ENCODE measurements at regions not wholly inside any gene's neighbourhood (a gene's known extent, or its start where the extent isn't known, plus 50 kb on each side); places are given as distances from the start of the nearest gene placed in this dataset.

DNA sequence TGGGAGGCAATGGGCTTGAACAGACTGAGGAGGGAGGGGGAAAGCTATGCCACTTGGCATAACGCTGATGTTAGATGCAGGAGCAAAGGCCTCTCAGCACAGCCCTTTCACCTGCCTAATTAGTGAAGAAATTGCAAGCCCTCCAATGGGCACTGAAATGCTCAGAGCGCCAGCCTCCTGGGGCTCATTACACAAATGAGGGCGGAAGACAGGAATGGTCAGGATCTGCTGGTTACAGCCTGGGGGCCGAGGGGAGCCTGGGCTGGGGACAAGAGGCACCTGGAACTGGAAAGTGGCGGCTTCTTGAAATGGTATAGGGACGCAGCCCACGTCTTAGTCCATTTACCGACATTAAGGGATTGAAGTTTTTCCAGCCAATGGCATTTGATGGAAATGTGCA lies 50.2 kb upstream of the PLET1 start:
- Histone ChIP-seq H3K4me1 (ENCODE audit: control insufficient read depth, insufficient read depth, low read length) (no peaks in the 10 kb centered on the region), H3K27ac (ENCODE audit: insufficient read depth, low read depth, low read length, poor library complexity, severe bottlenecking) (no peak overlapping the region)
- 83 to 84% methylated on average over 8 of the region's 8 CpGs for WGBS, 2 experiments

DNA sequence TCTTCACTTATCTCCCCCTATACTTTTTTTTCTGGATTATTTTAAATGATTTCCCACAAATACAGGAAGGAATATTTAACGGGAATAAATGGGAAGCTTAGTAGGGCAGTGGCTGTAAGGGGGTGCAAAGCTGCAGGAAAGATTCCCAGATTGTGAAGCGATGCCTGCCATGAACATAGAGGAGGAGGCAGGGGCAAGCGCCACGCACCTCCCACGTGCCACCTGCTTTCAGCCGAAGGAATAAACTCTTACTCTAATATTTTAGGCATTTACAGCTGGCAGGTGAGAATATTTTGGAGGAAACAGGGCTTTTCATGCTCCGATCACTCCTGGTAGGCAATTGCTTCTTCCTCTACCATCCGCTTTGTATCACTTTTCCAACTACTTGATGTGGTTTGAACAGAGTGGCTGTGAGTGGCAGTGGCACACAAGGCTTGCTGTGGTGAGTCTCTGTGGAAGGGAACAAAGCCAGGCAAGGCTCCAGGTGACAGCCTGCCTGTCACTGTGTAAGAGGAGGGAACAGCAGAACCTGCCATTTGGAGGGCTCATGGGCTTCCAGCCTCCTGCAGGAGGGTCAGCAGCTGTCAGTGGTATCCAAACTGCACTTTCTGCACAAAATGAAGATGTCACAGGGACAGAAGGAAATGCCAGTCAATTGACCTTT lies 54.5 kb upstream of the PLET1 start:
- no peaks in the 10 kb centered on the region for H3K36me3 ChIP-seq (ENCODE audit: control insufficient read depth, insufficient read depth, low read length)
- H3K9me3 ChIP-seq (ENCODE audit: control insufficient read depth, low read length), result no peaks in the 10 kb centered on the region
- H3K4me3 ChIP-seq (ENCODE audit: insufficient read depth, low read depth, low read length), result no peak overlapping the region
- H3K4me1 ChIP-seq (ENCODE audit: control insufficient read depth, insufficient read depth, low read length), result no peaks in the 10 kb centered on the region
- 96 to 99% methylated on average over 8 of the region's 8 CpGs for WGBS, 2 experiments
- H3K27me3 ChIP-seq (ENCODE audit: control insufficient read depth, insufficient read depth, low read length, poor library complexity, severe bottlenecking), result no peaks in the 10 kb centered on the region
- H3K27ac ChIP-seq (ENCODE audit: insufficient read depth, low read depth, low read length, poor library complexity, severe bottlenecking), result no peak overlapping the region

More for the DNA sequence above, 50.2 kb upstream of the PLET1 start:
- H3K36me3 ChIP-seq (ENCODE audit: control insufficient read depth, insufficient read depth, low read length), result no peaks in the 10 kb centered on the region
- H3K9me3 ChIP-seq (ENCODE audit: control insufficient read depth, low read length), result no peaks in the 10 kb centered on the region
- H3K27me3 ChIP-seq (ENCODE audit: control insufficient read depth, insufficient read depth, low read length, poor library complexity, severe bottlenecking), result no peaks in the 10 kb centered on the region
- no peak overlapping the region for H3K4me3 ChIP-seq (ENCODE audit: insufficient read depth, low read depth, low read length)

DNA sequence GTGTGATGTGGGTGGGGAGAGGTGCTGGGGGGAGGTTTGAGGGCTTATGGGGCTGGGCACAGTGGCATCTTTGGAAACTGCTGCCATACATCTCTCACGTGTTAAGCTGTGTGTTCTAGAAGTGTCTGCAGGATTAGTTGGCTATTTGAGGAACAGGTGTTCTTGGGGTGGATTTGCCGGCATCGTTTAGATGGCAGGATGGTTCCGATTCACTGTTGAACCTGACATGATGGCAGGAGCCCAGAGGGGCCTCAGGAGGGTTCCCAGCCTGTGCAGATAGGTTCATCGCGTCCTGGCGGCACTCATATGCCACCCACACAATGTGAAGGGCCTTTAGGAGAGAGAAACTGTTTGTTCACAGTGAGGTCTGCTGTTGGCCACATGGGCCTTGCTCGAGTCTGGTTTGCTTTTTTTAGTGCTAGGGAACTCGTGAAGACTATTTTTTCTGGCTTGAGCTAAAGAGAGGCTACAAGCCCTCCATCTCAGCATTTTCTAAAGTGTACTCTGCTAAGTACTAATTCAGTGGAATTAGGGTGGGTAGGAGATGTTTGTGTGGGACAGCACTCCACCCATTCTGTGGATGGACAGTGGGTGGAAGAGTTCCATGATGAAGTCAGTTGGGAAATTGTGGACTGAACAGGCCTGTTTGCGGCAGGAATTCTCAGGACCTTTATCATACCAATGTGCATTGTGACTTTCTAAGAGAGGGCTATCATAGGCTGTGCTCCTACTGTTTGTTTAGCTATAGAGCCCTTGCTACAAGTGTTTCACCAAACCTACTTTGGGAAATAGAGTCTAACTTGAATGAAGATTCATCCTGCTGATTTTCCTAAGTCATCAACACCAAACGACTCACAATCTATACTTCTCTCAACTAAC lies 55.4 kb upstream of the PLET1 start:
- H3K4me3 ChIP-seq (ENCODE audit: insufficient read depth, low read depth, low read length), result no peak overlapping the region
- 92 to 96% methylated on average over 10 to 11 of the region's 11 CpGs for WGBS, 2 experiments
- H3K27me3 ChIP-seq (ENCODE audit: control insufficient read depth, insufficient read depth, low read length, poor library complexity, severe bottlenecking), result no peaks in the 10 kb centered on the region
- H3K4me1 ChIP-seq (ENCODE audit: control insufficient read depth, insufficient read depth, low read length), result no peaks in the 10 kb centered on the region
- H3K27ac ChIP-seq (ENCODE audit: insufficient read depth, low read depth, low read length, poor library complexity, severe bottlenecking), result no peak overlapping the region
- no peaks in the 10 kb centered on the region for H3K9me3 ChIP-seq (ENCODE audit: control insufficient read depth, low read length)
- no peaks in the 10 kb centered on the region for H3K36me3 ChIP-seq (ENCODE audit: control insufficient read depth, insufficient read depth, low read length)

DNA sequence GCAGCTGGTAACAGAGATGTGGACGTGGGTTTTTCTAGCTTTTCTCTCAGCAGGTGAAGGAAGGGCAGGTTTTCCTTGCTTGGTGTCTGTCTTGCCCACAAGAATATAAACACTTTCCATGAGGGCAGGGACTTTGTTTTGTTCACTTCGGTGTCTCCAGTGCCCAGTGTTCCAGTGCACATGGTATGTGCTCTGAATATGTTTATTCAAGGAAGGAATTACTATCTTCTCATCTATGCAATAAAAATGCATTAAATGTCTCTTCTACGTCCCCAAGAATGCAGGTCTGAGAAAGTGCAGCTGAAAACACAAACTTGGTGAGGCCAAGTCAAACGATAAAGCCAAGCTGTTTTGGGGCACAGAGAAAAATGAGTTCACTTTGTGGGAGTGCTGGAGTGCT lies 56.3 kb upstream of the PLET1 start:
- Histone ChIP-seq H3K4me3 (ENCODE audit: insufficient read depth, low read depth, low read length) (no peak overlapping the region), H3K4me1 (ENCODE audit: control insufficient read depth, insufficient read depth, low read length) (no peaks in the 10 kb centered on the region), H3K36me3 (ENCODE audit: control insufficient read depth, insufficient read depth, low read length) (no peaks in the 10 kb centered on the region), H3K27me3 (ENCODE audit: control insufficient read depth, insufficient read depth, low read length, poor library complexity, severe bottlenecking) (no peaks in the 10 kb centered on the region), H3K27ac (ENCODE audit: insufficient read depth, low read depth, low read length, poor library complexity, severe bottlenecking) (no peak overlapping the region), H3K9me3 (ENCODE audit: control insufficient read depth, low read length) (no peaks in the 10 kb centered on the region)
- WGBS, 2 experiments, result 86 to 93% methylated on average over 4 of the region's 4 CpGs

DNA sequence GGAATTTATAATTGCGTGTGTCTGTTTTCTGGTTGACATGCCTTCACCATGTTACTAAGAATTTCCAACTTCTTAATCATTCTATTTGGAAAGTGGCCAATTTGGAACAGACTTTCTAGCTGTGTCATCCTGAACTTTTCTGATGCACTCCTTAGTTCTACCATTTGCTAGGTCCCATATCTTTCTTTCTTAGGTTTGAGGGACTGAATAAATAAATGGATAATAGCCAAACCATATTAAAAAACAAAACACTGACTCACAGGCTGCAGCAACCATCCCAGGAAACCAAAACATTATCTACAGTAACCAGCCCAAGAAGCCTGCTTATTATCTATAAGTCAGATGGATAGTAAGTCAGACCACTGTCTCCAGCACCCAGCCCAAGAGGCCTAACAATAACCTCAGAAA lies 57.5 kb upstream of the PLET1 start:
- no peak overlapping the region for H3K27ac ChIP-seq (ENCODE audit: insufficient read depth, low read depth, low read length, poor library complexity, severe bottlenecking)
- WGBS, 2 experiments, result 96 to 100% methylated on average over 1 of the region's 1 CpG
- no peaks in the 10 kb centered on the region for H3K27me3 ChIP-seq (ENCODE audit: control insufficient read depth, insufficient read depth, low read length, poor library complexity, severe bottlenecking)
- no peaks in the 10 kb centered on the region for H3K9me3 ChIP-seq (ENCODE audit: control insufficient read depth, low read length)
- H3K4me3 ChIP-seq (ENCODE audit: insufficient read depth, low read depth, low read length), result no peak overlapping the region
- H3K36me3 ChIP-seq (ENCODE audit: control insufficient read depth, insufficient read depth, low read length), result no peaks in the 10 kb centered on the region
- no peaks in the 10 kb centered on the region for H3K4me1 ChIP-seq (ENCODE audit: control insufficient read depth, insufficient read depth, low read length)

DNA sequence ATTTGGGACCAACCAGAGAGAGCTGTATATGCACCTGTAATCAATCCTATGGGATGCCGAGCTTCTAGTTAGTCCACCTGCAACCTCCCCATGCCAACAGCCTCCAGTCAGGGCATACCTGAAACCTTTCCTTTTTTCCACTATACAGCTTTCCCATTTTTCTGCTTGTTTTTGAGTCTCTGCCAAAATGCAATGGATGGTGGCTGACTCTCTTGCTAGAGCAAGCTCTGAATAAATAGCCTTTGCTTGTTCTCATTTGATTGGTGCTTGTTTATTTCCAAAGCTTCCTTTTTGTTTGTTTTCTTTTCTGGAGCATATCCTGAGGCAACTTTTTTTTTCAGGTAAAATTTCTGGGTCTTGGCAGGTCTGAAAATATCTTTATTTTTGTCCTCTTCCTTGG lies 58.0 kb upstream of the PLET1 start:
- H3K27me3 ChIP-seq (ENCODE audit: control insufficient read depth, insufficient read depth, low read length, poor library complexity, severe bottlenecking), result no peaks in the 10 kb centered on the region
- H3K4me1 ChIP-seq (ENCODE audit: control insufficient read depth, insufficient read depth, low read length), result no peaks in the 10 kb centered on the region
- H3K27ac ChIP-seq (ENCODE audit: insufficient read depth, low read depth, low read length, poor library complexity, severe bottlenecking), result no peak overlapping the region
- H3K4me3 ChIP-seq (ENCODE audit: insufficient read depth, low read depth, low read length), result no peak overlapping the region
- no peaks in the 10 kb centered on the region for H3K36me3 ChIP-seq (ENCODE audit: control insufficient read depth, insufficient read depth, low read length)
- H3K9me3 ChIP-seq (ENCODE audit: control insufficient read depth, low read length), result no peaks in the 10 kb centered on the region
- 93 to 96% methylated on average over 1 of the region's 1 CpG for WGBS, 2 experiments

DNA sequence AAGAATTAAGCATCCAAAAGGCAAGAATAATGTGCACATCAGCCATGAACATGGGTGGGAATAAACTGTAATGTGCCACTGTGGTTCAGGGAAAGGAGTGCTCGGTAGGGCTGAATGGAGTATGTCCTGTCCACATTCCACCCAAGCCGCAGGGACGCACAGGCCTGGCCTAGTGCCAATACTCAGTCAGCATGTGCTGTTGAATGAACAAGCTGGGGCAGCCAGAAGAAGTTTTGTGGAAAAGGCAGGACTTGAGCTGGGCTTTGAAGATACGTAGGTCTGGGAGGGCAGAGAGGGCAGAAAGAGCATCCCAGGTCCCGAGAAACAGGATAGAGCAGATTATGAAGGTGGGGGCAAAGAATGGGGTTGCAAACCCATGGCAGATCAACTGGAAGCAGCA lies 60.0 kb upstream of the PLET1 start:
- Histone ChIP-seq H3K4me3 (ENCODE audit: insufficient read depth, low read depth, low read length) (no peak overlapping the region), H3K27me3 (ENCODE audit: control insufficient read depth, insufficient read depth, low read length, poor library complexity, severe bottlenecking) (no peaks in the 10 kb centered on the region), H3K9me3 (ENCODE audit: control insufficient read depth, low read length) (no peaks in the 10 kb centered on the region), H3K27ac (ENCODE audit: insufficient read depth, low read depth, low read length, poor library complexity, severe bottlenecking) (no peak overlapping the region), H3K36me3 (ENCODE audit: control insufficient read depth, insufficient read depth, low read length) (no peaks in the 10 kb centered on the region), H3K4me1 (ENCODE audit: control insufficient read depth, insufficient read depth, low read length) (no peaks in the 10 kb centered on the region)
- 88 to 96% methylated on average over 5 of the region's 5 CpGs for WGBS, 2 experiments

DNA sequence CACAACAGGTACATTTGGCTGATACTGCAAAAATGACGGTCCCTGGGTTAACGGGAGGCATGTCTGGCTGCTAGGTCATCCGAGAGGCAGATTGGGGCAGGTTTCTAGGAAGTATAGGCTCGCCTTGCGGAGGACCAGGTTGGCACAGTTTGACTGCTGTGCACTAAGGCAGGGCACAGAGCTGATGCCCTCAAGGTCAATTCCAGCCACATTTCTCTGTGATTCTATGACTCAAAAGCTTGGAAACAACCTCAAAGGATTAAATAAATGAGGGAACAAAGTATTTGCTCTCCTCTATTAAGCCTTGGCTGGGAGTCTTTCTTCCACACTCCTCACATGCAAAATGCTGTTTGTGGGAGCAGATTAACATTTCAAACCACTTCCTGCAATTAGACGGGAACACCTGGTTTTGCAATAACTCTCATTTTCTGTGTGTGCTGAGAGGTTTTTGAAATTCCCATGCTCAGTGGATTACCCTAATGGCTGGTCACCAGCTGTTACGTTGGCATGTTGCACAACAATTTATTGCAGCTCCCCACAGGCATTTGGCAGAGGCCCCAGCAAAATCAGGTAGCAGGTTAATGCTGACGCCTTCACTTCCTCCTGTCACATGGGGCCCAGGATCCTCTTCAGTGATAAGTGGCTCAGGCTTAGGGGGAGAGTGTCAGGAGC lies 61.0 kb upstream of the PLET1 start:
- Histone ChIP-seq H3K9me3 (ENCODE audit: control insufficient read depth, low read length) (no peaks in the 10 kb centered on the region), H3K27me3 (ENCODE audit: control insufficient read depth, insufficient read depth, low read length, poor library complexity, severe bottlenecking) (no peaks in the 10 kb centered on the region), H3K4me1 (ENCODE audit: control insufficient read depth, insufficient read depth, low read length) (no peaks in the 10 kb centered on the region), H3K27ac (ENCODE audit: insufficient read depth, low read depth, low read length, poor library complexity, severe bottlenecking) (no peak overlapping the region), H3K4me3 (ENCODE audit: insufficient read depth, low read depth, low read length) (no peak overlapping the region), H3K36me3 (ENCODE audit: control insufficient read depth, insufficient read depth, low read length) (no peaks in the 10 kb centered on the region)
- WGBS, 2 experiments, result 71 to 72% methylated on average over 8 of the region's 8 CpGs

DNA sequence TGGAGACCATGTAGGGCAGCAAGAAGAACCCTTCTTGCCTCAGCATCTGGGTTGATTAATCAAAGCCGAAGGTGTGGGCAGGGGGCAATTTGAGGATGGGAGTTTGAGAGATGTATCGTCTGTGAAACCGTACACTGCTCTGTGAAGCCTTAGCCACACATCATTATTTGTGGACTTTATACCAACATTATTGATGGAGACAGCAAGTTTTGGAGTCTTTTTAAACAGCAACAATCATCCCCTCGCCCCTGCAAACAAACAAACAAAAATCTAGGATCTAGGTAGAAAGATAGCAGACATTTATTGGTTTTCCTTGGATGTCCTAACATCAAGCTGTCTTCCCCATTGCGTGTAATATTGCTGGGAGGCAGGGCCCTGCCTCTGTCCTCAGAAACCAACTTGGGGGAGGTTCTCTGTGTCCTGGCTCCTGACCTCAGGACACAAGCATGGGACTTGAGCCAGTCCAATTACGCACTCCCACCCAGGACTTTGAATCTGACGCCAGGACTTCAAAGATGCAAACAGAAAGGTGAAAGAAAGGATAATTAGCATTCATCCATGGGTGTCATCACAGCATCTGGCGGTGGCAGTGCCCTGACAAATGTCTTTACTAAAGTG lies 61.6 kb upstream of the PLET1 start:
- no peak overlapping the region for H3K4me3 ChIP-seq (ENCODE audit: insufficient read depth, low read depth, low read length)
- 91 to 93% methylated on average over 8 of the region's 8 CpGs for WGBS, 2 experiments
- no peaks in the 10 kb centered on the region for H3K36me3 ChIP-seq (ENCODE audit: control insufficient read depth, insufficient read depth, low read length)
- no peaks in the 10 kb centered on the region for H3K4me1 ChIP-seq (ENCODE audit: control insufficient read depth, insufficient read depth, low read length)
- H3K27ac ChIP-seq (ENCODE audit: insufficient read depth, low read depth, low read length, poor library complexity, severe bottlenecking), result no peak overlapping the region
- H3K9me3 ChIP-seq (ENCODE audit: control insufficient read depth, low read length), result no peaks in the 10 kb centered on the region
- no peaks in the 10 kb centered on the region for H3K27me3 ChIP-seq (ENCODE audit: control insufficient read depth, insufficient read depth, low read length, poor library complexity, severe bottlenecking)

DNA sequence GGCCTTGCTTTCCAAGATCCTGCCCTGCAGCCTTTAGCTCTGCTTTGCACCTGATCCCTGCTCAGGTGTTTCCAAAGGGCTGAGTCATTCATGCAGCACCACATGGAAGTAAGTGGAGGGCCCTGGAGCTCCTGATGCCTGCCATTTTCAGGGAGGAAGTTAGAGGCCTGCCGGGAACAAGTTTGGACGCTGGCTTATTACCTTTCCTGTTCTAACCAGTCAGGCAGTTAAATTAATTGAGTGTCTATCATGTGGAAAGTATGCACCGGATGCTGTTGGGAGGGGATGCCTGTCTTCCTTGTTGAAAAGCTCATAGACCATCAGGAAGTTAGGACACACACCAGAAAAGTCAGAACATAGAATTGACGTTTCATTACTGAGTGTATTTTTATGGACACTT lies 73.7 kb upstream of the PLET1 start:
- WGBS, 2 experiments, result 92 to 95% methylated on average over 4 of the region's 4 CpGs
- H3K27me3 ChIP-seq (ENCODE audit: control insufficient read depth, insufficient read depth, low read length, poor library complexity, severe bottlenecking), result no peaks in the 10 kb centered on the region
- H3K4me1 ChIP-seq (ENCODE audit: control insufficient read depth, insufficient read depth, low read length), result no peaks in the 10 kb centered on the region
- H3K9me3 ChIP-seq (ENCODE audit: control insufficient read depth, low read length), result no peaks in the 10 kb centered on the region
- H3K36me3 ChIP-seq (ENCODE audit: control insufficient read depth, insufficient read depth, low read length), result no peaks in the 10 kb centered on the region
- no peak overlapping the region for H3K27ac ChIP-seq (ENCODE audit: insufficient read depth, low read depth, low read length, poor library complexity, severe bottlenecking)
- no peak overlapping the region for H3K4me3 ChIP-seq (ENCODE audit: insufficient read depth, low read depth, low read length)
